ENCODE measurements at regions not wholly inside any gene's neighbourhood (a gene's known extent, or its start where the extent isn't known, plus 50 kb on each side); places are given as distances from the start of the nearest gene placed in this dataset.

DNA sequence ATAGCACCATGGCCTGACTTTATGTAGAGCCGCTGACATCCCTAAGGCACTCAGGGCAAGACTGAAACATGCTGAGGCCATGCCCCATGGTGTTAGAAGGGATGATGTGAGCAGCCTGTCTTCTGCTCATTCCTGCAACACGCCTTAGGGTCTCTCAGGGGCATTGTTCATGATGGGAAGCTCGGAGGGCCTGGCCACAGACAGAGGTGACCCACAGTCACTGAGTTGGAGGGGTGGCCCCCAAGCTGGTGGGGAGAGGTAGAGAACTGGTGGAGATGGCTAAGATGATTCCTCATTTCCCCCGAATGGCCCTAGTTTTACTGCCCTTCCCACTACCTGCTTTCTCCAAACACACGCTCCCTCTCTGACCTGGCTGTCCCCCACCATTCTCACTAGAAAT is 135.2 kb downstream of the BARX1 start:
- CTCF ChIA-PET, result interaction anchor here (1.1 to 1.2 kb wide), 2 partner anchors 12 to 72 kb away, joined by 3 to 4 read pairs; no protein-coding TSS in a partner anchor
- Histone ChIP-seq H3K4me3 (ENCODE audit: low read depth, low read length) (no peak overlapping the region), H3K27me3 (ENCODE audit: control insufficient read depth, insufficient read depth, low read length) (no peaks in the 10 kb centered on the region), H3K36me3 (ENCODE audit: control insufficient read depth, insufficient read depth, low read length) (no peaks in the 10 kb centered on the region)
- POLR2A ChIA-PET, result no interaction called here
- no peak for DNase-seq (ENCODE audit: low read depth)
- TF ChIP-seq, protein P1, sequence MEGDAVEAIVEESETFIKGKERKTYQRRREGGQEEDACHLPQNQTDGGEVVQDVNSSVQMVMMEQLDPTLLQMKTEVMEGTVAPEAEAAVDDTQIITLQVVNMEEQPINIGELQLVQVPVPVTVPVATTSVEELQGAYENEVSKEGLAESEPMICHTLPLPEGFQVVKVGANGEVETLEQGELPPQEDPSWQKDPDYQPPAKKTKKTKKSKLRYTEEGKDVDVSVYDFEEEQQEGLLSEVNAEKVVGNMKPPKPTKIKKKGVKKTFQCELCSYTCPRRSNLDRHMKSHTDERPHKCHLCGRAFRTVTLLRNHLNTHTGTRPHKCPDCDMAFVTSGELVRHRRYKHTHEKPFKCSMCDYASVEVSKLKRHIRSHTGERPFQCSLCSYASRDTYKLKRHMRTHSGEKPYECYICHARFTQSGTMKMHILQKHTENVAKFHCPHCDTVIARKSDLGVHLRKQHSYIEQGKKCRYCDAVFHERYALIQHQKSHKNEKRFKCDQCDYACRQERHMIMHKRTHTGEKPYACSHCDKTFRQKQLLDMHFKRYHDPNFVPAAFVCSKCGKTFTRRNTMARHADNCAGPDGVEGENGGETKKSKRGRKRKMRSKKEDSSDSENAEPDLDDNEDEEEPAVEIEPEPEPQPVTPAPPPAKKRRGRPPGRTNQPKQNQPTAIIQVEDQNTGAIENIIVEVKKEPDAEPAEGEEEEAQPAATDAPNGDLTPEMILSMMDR (IDR thresholded peaks at IDR 0.05; ENCODE audit: insufficient read depth, low read depth, low read length), result no peak

DNA sequence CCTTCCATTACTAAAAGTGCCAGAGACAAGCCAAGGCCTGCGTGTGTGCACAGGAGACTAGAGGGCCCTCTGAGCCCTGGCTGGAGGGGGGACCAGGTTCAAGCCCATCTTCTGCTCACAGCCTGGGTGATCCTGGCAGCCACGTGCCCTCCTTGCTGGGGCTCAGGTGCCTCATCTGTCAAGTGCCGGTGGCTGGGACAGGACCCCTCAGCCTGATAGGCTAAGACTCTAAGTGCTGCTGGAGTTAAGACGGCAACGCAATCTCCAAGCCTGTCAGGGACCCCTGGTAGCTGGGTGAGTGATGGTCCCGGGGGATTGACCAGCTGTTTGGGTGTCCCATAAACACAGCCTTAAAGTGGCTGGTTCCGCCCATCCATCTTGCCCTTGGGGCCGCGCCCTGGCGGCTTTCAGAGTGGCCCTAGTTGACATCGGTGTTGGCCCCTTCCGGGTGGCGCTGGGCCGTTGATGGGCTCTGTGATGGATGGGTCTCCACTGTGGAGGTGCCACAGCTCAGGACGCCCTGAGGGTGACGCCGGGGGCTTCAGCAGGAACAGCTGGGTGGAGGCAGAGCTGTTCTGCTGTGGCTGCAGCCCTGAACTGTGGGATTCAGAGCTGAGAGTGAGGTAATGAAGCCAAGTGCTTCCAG is 136.2 kb downstream of the BARX1 start:
- ChIA-PET POLR2A (no interaction called here), CTCF (interaction anchor here (0.7 kb wide), 1 partner anchor 9 kb away, joined by 3 read pairs; no protein-coding TSS in a partner anchor)
- no peaks in the 10 kb centered on the region for H3K27me3 ChIP-seq (ENCODE audit: control insufficient read depth, insufficient read depth, low read length)
- TF ChIP-seq, protein P1 (IDR thresholded peaks at IDR 0.05; ENCODE audit: insufficient read depth, low read depth, low read length), result no peak
- H3K36me3 ChIP-seq (ENCODE audit: control insufficient read depth, insufficient read depth, low read length), result no peaks in the 10 kb centered on the region
- no peak for DNase-seq (ENCODE audit: low read depth)
- no peak overlapping the region for H3K4me3 ChIP-seq (ENCODE audit: low read depth, low read length)

DNA sequence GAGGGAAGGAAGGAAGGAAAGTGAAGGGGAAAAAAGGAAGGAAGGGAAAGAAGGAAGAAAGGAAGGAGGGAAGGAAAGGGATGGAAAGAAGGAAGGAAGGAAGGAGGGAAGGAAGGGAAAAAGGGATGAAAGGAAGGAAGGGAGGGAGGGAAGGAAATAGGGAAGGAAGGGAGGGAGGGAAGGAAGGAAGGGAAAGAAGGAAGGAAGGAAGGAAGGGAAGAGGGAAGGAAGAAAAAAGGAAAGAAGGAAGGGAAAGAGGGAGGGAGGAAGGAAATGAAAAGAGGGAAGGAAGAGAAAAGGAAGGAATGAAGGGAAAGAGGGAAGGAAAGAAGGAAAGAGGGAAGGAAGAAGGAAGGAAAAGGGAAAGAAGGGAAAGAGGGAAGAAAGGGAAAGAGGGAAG is 136.9 kb downstream of the BARX1 start:
- no peaks in the 10 kb centered on the region for H3K36me3 ChIP-seq (ENCODE audit: control insufficient read depth, insufficient read depth, low read length)
- DNase-seq (ENCODE audit: low read depth), result no peak
- ChIA-PET POLR2A (no interaction called here), CTCF (interaction anchor here (5.7 kb wide), 1 partner anchor 8 kb away, joined by 31 read pairs; no protein-coding TSS in a partner anchor)
- H3K27me3 ChIP-seq (ENCODE audit: control insufficient read depth, insufficient read depth, low read length), result no peaks in the 10 kb centered on the region
- H3K4me3 ChIP-seq (ENCODE audit: low read depth, low read length), result no peak overlapping the region
- TF ChIP-seq, protein P1 (IDR thresholded peaks at IDR 0.05; ENCODE audit: insufficient read depth, low read depth, low read length), result no peak

DNA sequence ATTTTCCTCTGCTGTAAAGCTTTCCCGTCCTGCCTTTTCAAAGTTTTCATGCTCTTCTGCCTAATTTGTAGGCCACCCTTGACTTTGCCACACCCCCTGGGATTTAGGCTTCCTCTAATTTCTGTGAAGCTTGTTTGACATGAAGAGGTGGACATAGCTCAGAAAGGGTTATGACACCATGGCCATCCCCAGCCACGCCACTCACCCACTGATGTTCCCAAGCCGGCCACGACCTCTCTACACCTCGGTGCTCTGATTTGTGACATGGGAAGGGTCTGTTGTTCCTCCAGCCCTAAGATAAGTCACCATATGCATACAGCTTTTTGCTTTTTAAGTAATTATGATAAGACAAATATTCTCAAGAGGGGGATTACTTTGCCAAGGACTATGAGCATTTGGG is 139.5 kb downstream of the BARX1 start:
- H3K27me3 ChIP-seq (ENCODE audit: control insufficient read depth, insufficient read depth, low read length), result no peaks in the 10 kb centered on the region
- ChIA-PET CTCF (interaction anchor here (0.7 to 5.7 kb wide), 2 partner anchors 11 to 423 kb away, joined by 3 to 31 read pairs; no protein-coding TSS in a partner anchor), POLR2A (no interaction called here)
- TF ChIP-seq, protein P1 (IDR thresholded peaks at IDR 0.05; ENCODE audit: insufficient read depth, low read depth, low read length), result no peak
- H3K4me3 ChIP-seq (ENCODE audit: low read depth, low read length), result no peak overlapping the region
- DNase-seq (ENCODE audit: low read depth), result no peak
- no peaks in the 10 kb centered on the region for H3K36me3 ChIP-seq (ENCODE audit: control insufficient read depth, insufficient read depth, low read length)

DNA sequence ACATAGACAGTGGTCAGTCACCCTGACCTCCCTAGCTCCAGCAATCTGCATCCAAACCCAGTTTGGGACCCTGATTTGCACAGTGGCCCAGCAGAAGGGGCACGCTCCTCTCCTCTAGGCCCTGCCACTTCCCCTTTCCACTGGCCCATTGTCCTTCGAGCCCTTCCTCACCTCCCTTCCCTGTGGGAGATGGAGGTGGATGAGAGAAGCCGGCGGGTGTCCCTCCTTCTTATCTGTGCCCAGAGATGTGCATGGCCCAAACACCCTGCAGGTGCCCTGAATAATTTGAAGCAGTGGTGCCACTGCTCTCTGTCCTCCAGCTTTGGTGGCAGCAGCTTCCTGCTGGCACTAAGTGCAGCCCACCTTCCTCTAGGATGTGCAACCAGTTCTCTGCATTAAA is 140.0 kb downstream of the BARX1 start:
- no peaks in the 10 kb centered on the region for H3K36me3 ChIP-seq (ENCODE audit: control insufficient read depth, insufficient read depth, low read length)
- ChIA-PET POLR2A (no interaction called here), CTCF (interaction anchor here (5.7 kb wide), 1 partner anchor 11 kb away, joined by 31 read pairs; no protein-coding TSS in a partner anchor)
- TF ChIP-seq, protein P1 (IDR thresholded peaks at IDR 0.05; ENCODE audit: insufficient read depth, low read depth, low read length), result no peak
- DNase-seq (ENCODE audit: low read depth), result no peak
- H3K4me3 ChIP-seq (ENCODE audit: low read depth, low read length), result no peak overlapping the region
- H3K27me3 ChIP-seq (ENCODE audit: control insufficient read depth, insufficient read depth, low read length), result no peaks in the 10 kb centered on the region

Data from BJ (cell line).